GM10248 (cell line): ENCODE measurements at regions not wholly inside any gene's neighbourhood (a gene's known extent, or its start where the extent isn't known, plus 50 kb on each side); places are given as distances from the start of the nearest gene placed in this dataset.

Source experiments
- CTCF ChIA-PET: fragments of 300-600 bp; sonication (Branson Sonifier 250); formaldehyde crosslinking; extraction: SDS; loops from one replicate; lab custom pipeline; 2021; ENCODE audit warnings: antibody characterized with exemption; lab: Yijun Ruan, JAX
- POLR2A ChIA-PET: fragments of 350-650 bp; sonication (Branson Sonifier 250); formaldehyde crosslinking; extraction: SDS; loops from one replicate; lab custom pipeline; 2020; ENCODE audit warnings: antibody characterized with exemption; lab: Yijun Ruan, JAX
- DNase-seq: peaks from one replicate; pipeline ENCODE4 v3.0.0; 2012; ENCODE audit errors: extremely low spot score
- CTCF ChIP-seq: IDR thresholded peaks from 2 replicates; pipeline ENCODE4 v1.5.1; 2012; ENCODE audit warnings: mild to moderate bottlenecking, low read depth; ENCODE audit errors: extremely low read depth, missing control alignments, control extremely low read depth

- ChIA-PET POLR2A (no interaction called here), CTCF (interaction anchor here (0.9 to 2.9 kb wide), 3 partner anchors 9 to 14 kb away, joined by 4 to 10 read pairs (median 8); no protein-coding TSS in a partner anchor)
- no peak for TF ChIP-seq CTCF
- no peak for DNase-seq
Observed at GRCh38 chr1:234836045-234836681, 226.2 kb upstream of the IRF2BP2 start.

GRCh38 chr1:234835239-234835638 lies 225.3 kb upstream of the IRF2BP2 start:
- TF ChIP-seq CTCF, result no peak
- DNase-seq, result no peak
- ChIA-PET CTCF (interaction anchor here (0.9 to 2.9 kb wide), 3 partner anchors 10 to 13 kb away, joined by 4 to 10 read pairs (median 8); no protein-coding TSS in a partner anchor), POLR2A (no interaction called here)

- CTCF ChIA-PET, result interaction anchor here (0.8 to 2.9 kb wide), 3 partner anchors 12 to 346 kb away, joined by 3 to 10 read pairs (median 3); no protein-coding TSS in a partner anchor
- no peak for DNase-seq
- TF ChIP-seq CTCF, result no peak
- POLR2A ChIA-PET, result no interaction called here
Observed at GRCh38 chr1:234833646-234834045, 223.7 kb upstream of the IRF2BP2 start.

- ChIA-PET POLR2A (no interaction called here), CTCF (interaction anchor here (0.8 to 2.9 kb wide), 3 partner anchors 11 to 346 kb away, joined by 3 to 10 read pairs (median 3); no protein-coding TSS in a partner anchor)
- no peak for TF ChIP-seq CTCF
- DNase-seq, result no peak
Observed at GRCh38 chr1:234833118-234833517, 223.1 kb upstream of the IRF2BP2 start.

- ChIA-PET CTCF (interaction anchor here (1.7 kb wide), 1 partner anchor 15 kb away, joined by 4 read pairs; no protein-coding TSS in a partner anchor), POLR2A (interaction anchor here (0.6 kb wide), 1 partner anchor 189 kb away, joined by 6 read pairs; no protein-coding TSS in a partner anchor)
- no peak for TF ChIP-seq CTCF
- DNase-seq, result no peak
Observed at GRCh38 chr1:234827656-234828055, 217.7 kb upstream of the IRF2BP2 start.

GRCh38 chr1:234827181-234827580 lies 217.2 kb upstream of the IRF2BP2 start:
- TF ChIP-seq CTCF, result no peak
- ChIA-PET POLR2A (interaction anchor here (0.6 kb wide), 1 partner anchor 189 kb away, joined by 6 read pairs; no protein-coding TSS in a partner anchor), CTCF (no interaction called here)
- DNase-seq, result no peak
